BLaER1 treated with 17β-estradiol and CSF1 and Interleukin-3, amounts not matched to agents 10 nM and 100 nM (cell line): ENCODE measurements at regions not wholly inside any gene's neighbourhood (a gene's known extent, or its start where the extent isn't known, plus 50 kb on each side); places are given as distances from the start of the nearest gene placed in this dataset.
"Not testable (repeated sequence)": the region's sequence is repeated elsewhere in the genome, so short reads cannot be mapped to it uniquely, and the experiment has no call there.

Experiments used
- H3K27ac ChIP-seq, 11 experiments: shearing (Covaris generic); formaldehyde crosslinking; 2 replicates each; pipeline ENCODE4 v1.8.1; 2022
- H3K27me3 ChIP-seq, 11 experiments: shearing (Covaris generic); formaldehyde crosslinking; 2 replicates each; pipeline ENCODE4 v1.8.1; 2022
- H3K36me3 ChIP-seq, 11 experiments: shearing (Covaris generic); formaldehyde crosslinking; 2 replicates each; pipeline ENCODE4 v1.8.1; 2022
- H3K4me1 ChIP-seq, 10 experiments: shearing (Covaris generic); formaldehyde crosslinking; 2 replicates each; pipeline ENCODE4 v1.8.1; 2022
- H3K4me2 ChIP-seq, 11 experiments: shearing (Covaris generic); formaldehyde crosslinking; 2 replicates each; pipeline ENCODE4 v1.8.1; 2022
- H3K4me3 ChIP-seq, 10 experiments: shearing (Covaris generic); formaldehyde crosslinking; 2 replicates each; pipeline ENCODE4 v1.8.1; 2022
- H3K9ac ChIP-seq, 11 experiments: shearing (Covaris generic); formaldehyde crosslinking; 2 replicates each; pipeline ENCODE4 v1.8.1; 2022
- H3K9me3 ChIP-seq, 11 experiments: shearing (Covaris generic); formaldehyde crosslinking; replicated peaks in 1 of 11; 2 replicates each; pipeline ENCODE4 v1.8.1; 2022
- H4K20me1 ChIP-seq, 11 experiments: shearing (Covaris generic); formaldehyde crosslinking; 2 replicates each; pipeline ENCODE4 v1.8.1; 2022
- Cebpa-rat ChIP-seq, 11 experiments: shearing (Covaris generic); IDR thresholded peaks; 2 replicates each; pipeline ENCODE4 v1.8.1; 2022

GRCh38 chr11:69915501-69916250 is 96.5 kb upstream of the FGF3 start:
- TF ChIP-seq Cebpa-rat (IDR thresholded peaks at IDR 0.05) = no peak
- Histone ChIP-seq H3K4me1 (peaks cover 7 to 55% (median 29%) of the 10 kb centered on the region in 10 experiments), H3K27ac (no peak overlapping the region), H4K20me1 (peaks cover 0 to 31% (median 0%) of the 10 kb centered on the region in 11 experiments; a peak in 5 of 22 replicates), H3K4me2 (peak overlapping the region; percentile 34 to 73 (median 59); a peak in 19 of 22 replicates), H3K36me3 (no peaks in the 10 kb centered on the region), H3K27me3 (peaks cover 27 to 43% (median 30%) of the 10 kb centered on the region in 11 experiments), H3K4me3 (no peak overlapping the region), H3K9ac (peak overlapping the region in 1 of 11 experiments; percentile 4; a peak in 1 of 22 replicates), H3K9me3 (peaks cover 0 to 5% (median 0%) of the 10 kb centered on the region in 11 experiments; a peak in 2 of 22 replicates)

GRCh38 chr11:69916251-69916649 is 97.0 kb upstream of the FGF3 start:
- H3K4me2 ChIP-seq = peak overlapping the region in 9 of 11 experiments; percentile 34 to 66 (median 59); a peak in 14 of 22 replicates
- H3K27me3 ChIP-seq = peaks cover 27 to 43% (median 30%) of the 10 kb centered on the region in 11 experiments
- H3K9ac ChIP-seq = 0 out of 22 replicates have a peak overlapping the region, but pooled peaks of 1 of the 11 experiments have one; percentile 4
- H4K20me1 ChIP-seq = peaks cover 0 to 31% (median 0%) of the 10 kb centered on the region in 11 experiments; a peak in 5 of 22 replicates
- not testable (repeated sequence) for H3K36me3 ChIP-seq, H3K4me3 ChIP-seq, H3K9me3 ChIP-seq, H3K27ac ChIP-seq
- peaks cover 7 to 50% (median 27%) of the 10 kb centered on the region in 10 experiments for H3K4me1 ChIP-seq

DNA sequence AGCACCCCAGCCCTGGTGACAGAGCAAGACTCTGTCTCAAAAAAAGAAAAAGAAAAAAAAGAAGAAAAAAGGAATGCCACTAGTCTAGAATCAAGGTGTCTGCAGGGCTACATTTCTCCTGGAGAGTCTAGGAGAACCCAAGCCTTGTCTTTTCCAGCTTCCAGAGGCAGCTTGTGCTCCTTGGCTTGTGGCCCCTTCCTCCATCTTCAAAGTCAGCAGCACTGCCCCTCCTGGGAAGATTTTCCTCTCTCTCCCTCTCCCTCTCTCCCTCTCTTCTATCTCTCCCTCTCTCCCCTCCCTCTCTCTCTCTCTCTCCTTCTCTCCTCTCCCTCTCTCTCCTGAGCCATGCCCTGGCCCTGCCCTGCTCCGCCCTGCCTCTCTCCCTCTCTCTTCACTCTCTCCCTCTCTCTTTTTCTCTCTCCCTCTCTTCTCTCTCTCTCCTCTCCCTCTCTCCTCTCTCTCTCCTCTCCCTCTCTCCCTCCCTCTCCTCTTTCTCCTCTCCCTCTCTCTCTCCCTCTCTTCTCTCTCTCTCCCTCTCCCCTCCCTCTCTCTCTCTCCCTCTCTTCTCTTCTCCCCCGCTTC is 97.7 kb upstream of the FGF3 start:
- Histone ChIP-seq H3K27ac (no peak overlapping the region), H3K27me3 (peaks cover 27 to 43% (median 30%) of the 10 kb centered on the region in 11 experiments), H3K4me3 (no peak overlapping the region), H3K36me3 (no peaks in the 10 kb centered on the region), H3K9ac (no peak overlapping the region), H4K20me1 (peaks cover 0 to 31% (median 0%) of the 10 kb centered on the region in 11 experiments; a peak in 5 of 22 replicates), H3K9me3 (peaks cover 0 to 5% (median 0%) of the 10 kb centered on the region in 11 experiments; a peak in 2 of 22 replicates), H3K4me1 (peaks cover 7 to 49% (median 27%) of the 10 kb centered on the region in 10 experiments), H3K4me2 (no peak overlapping the region)
- no peak for TF ChIP-seq Cebpa-rat (IDR thresholded peaks at IDR 0.05)

GRCh38 chr11:69917529-69917928 is 98.3 kb upstream of the FGF3 start:
- no peak for TF ChIP-seq Cebpa-rat (IDR thresholded peaks at IDR 0.05)
- H3K36me3 ChIP-seq = no peaks in the 10 kb centered on the region
- no peak overlapping the region for H3K27ac ChIP-seq
- H3K9me3 ChIP-seq = peaks cover 0 to 5% (median 0%) of the 10 kb centered on the region in 11 experiments; a peak in 2 of 22 replicates
- H3K9ac ChIP-seq = no peak overlapping the region
- H3K4me3 ChIP-seq = no peak overlapping the region
- H3K27me3 ChIP-seq = peaks cover 27 to 43% (median 31%) of the 10 kb centered on the region in 11 experiments
- H3K4me2 ChIP-seq = no peak overlapping the region
- H3K4me1 ChIP-seq = peaks cover 7 to 49% (median 27%) of the 10 kb centered on the region in 10 experiments
- H4K20me1 ChIP-seq = peaks cover 0 to 31% (median 0%) of the 10 kb centered on the region in 11 experiments; a peak in 5 of 22 replicates

DNA sequence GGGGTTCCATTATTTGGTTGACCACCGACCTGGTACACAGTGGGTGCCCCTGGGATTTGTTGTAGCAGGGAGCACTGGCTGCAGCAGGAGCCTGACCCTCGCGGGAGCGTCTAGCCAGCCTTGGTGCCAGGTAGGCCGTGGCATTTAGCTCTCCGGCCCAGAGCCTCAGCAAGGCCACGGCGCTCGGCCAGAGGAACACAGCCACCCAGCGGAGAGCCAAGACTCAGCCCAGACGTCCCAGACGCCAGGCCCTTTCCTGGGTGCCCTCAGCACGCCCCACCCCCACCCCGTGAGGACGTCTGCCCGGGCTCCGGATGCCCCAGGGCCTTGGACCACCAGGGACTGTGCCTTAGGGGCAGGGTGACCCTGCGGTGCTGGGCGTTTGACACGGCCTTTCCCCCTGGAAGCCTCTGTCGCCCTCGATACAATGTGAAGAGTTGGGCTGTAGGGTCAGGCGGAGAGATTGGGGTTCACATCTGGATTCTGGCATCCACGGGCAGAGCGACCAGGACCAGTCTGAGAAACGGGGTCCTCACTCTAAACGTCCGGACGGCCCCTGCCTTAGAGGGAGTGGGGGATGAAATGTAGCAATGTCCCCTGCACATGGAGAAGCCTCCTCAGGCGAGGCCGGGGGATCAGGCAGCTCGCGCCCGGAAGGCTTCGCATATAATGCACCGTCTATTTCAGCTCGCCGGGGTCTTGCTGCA is 99.2 kb upstream of the FGF3 start:
- peak in 9 of 11 experiments; percentile 82 to 100 (median 99); a peak in 11 of 22 replicates for TF ChIP-seq Cebpa-rat (IDR thresholded peaks at IDR 0.05)
- Histone ChIP-seq H3K9ac (peak overlapping the region in 4 of 11 experiments; percentile 0 to 47 (median 20); a peak in 6 of 22 replicates), H3K9me3 (peaks cover 0 to 5% (median 0%) of the 10 kb centered on the region in 11 experiments; a peak in 2 of 22 replicates), H4K20me1 (peaks cover 0 to 34% (median 0%) of the 10 kb centered on the region in 11 experiments; a peak in 5 of 22 replicates), H3K27ac (peak overlapping the region in 4 of 11 experiments; percentile 4 to 70 (median 40); a peak in 4 of 22 replicates), H3K4me1 (peaks cover 7 to 40% (median 23%) of the 10 kb centered on the region in 10 experiments; a peak in 19 of 20 replicates), H3K36me3 (no peaks in the 10 kb centered on the region), H3K4me2 (peak overlapping the region; percentile 50 to 83 (median 63)), H3K27me3 (peaks cover 27 to 48% (median 39%) of the 10 kb centered on the region in 11 experiments), H3K4me3 (no peak overlapping the region)

DNA sequence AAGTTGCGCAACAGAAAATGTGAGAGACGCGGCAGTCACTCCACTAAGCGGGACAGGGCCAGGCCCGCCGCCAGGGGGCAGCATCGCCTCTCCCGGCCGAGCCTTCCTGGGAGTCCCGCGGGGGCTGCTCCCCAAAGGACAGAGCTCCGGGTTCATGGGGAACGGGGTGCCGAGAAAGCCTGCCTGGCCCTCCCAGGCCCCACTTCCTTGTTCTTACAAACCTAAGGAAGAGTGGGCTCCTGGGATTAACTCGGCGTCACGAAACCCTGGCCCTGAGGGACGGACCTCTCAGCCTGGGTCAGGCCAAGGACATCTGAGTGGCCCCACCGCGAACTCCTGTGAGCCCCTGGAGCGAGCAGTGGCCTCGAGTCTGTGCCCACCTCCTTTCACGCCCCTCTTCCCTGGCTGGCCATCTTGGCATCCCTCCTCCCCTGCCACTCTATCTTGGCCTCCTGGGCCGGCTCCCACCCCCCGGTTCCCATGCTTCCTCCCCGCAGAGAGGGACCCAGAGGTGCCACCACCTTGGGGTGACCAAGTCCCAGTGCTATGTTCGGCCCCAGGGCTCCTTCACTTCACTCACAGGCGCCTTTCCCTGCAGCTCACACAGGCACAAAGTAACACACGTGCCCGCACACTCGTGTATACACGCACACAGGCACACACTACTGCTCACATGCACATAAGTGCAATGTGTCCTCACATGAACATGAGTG is 99.9 kb upstream of the FGF3 start:
- Histone ChIP-seq H3K9ac (peak overlapping the region in 2 of 11 experiments; percentile 0 to 38; a peak in 4 of 22 replicates), H3K4me2 (peak overlapping the region; percentile 50 to 83 (median 63); a peak in 21 of 22 replicates), H3K36me3 (no peaks in the 10 kb centered on the region), H3K27ac (peak overlapping the region in 1 of 11 experiments; percentile 23; a peak in 1 of 22 replicates), H3K4me1 (peaks cover 7 to 42% (median 27%) of the 10 kb centered on the region in 10 experiments; a peak in 19 of 20 replicates), H4K20me1 (peaks cover 0 to 34% (median 0%) of the 10 kb centered on the region in 11 experiments; a peak in 5 of 22 replicates), H3K9me3 (peaks cover 0 to 5% (median 0%) of the 10 kb centered on the region in 11 experiments; a peak in 2 of 22 replicates), H3K4me3 (no peak overlapping the region), H3K27me3 (peaks cover 34 to 54% (median 46%) of the 10 kb centered on the region in 11 experiments)
- TF ChIP-seq Cebpa-rat (IDR thresholded peaks at IDR 0.05) = peak in 3 of 11 experiments; percentile 13 to 98 (median 96); a peak in 14 of 22 replicates

DNA sequence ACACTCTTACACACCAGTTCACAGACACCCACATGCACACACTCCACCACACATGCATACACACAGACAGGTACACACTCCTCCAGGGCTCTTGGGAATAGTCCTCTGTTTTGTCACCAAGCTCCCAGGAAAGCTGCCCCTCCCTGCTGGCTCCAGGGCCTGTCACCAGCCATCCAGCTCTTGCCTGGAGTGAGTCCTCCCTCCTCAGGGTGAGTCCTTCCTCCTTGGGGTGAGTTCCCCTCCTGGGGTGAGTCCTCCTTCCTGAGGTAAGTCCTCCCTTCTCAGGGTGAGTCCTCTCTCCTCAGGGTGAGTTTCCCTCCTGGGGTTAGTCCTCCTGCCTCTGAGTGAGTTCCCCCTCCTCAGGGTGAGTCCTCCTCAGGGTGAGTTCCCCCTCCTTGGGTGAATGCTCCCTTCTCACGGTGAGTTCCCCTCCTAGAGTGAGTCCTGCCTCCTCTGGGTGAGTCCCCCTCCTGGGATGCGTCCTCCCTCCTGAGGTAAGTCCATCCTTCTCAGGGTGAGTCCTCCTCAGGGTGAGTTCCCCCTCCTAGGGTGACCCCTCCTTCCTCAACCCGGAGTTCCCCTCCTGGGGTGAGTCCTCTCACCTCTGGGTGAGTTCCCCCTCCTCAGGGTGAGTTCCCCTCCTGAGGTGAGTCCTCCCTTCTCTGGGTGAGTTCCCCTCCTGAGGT is 100.6 kb upstream of the FGF3 start:
- Histone ChIP-seq H4K20me1 (peaks cover 0 to 28% (median 0%) of the 10 kb centered on the region in 11 experiments; a peak in 5 of 22 replicates), H3K27me3 (peaks cover 40 to 58% (median 49%) of the 10 kb centered on the region in 11 experiments)

More for the DNA sequence above, 100.6 kb upstream of the FGF3 start:
- no peaks in the 10 kb centered on the region for H3K36me3 ChIP-seq
- no peak overlapping the region for H3K9ac ChIP-seq
- H3K4me3 ChIP-seq = no peak overlapping the region
- no peak overlapping the region for H3K27ac ChIP-seq
- no peak for TF ChIP-seq Cebpa-rat (IDR thresholded peaks at IDR 0.05)
- H3K4me2 ChIP-seq = no peak overlapping the region
- peaks cover 7 to 40% (median 30%) of the 10 kb centered on the region in 10 experiments; a peak in 19 of 20 replicates for H3K4me1 ChIP-seq
- H3K9me3 ChIP-seq = peaks cover 0 to 5% (median 0%) of the 10 kb centered on the region in 11 experiments; a peak in 2 of 22 replicates
